H1 (cell line): ENCODE measurements at regions not wholly inside any gene's neighbourhood (a gene's known extent, or its start where the extent isn't known, plus 50 kb on each side); places are given as distances from the start of the nearest gene placed in this dataset.

Experiments
- CTCF ChIA-PET: fragments of 300-600 bp; sonication (Branson Sonifier 250); formaldehyde crosslinking; loops from one replicate; lab custom pipeline; 2021; ENCODE audit not compliant: partially characterized antibody; lab: Charles Lee
- POLR2A ChIA-PET: fragments of 300-600 bp; sonication (Branson Sonifier 250); formaldehyde crosslinking; loops from one replicate; lab custom pipeline; 2021; ENCODE audit warnings: inconsistent platforms; ENCODE audit not compliant: partially characterized antibody; lab: Charles Lee
- DNase-seq, 2 experiments: peaks; one replicate each; pipeline versions ENCODE4 v3.0.0 to v3.0.0-alpha.2; 2010 to 2022; ENCODE audit warnings: low spot score in 2 of 2, low read depth in 1 of 2, mixed read lengths in 1 of 2
- FAIRE-seq: peaks from 2 replicates; lab custom pipeline; 2011; peaks lifted over from hg19 to GRCh38; lab: Jason Lieb, UNC
- H2AFZ ChIP-seq: 2 replicates; pipeline ENCODE4 v1.8.1; 2012; ENCODE audit warnings: low read length, inconsistent platforms
- H2AK5ac ChIP-seq: 2 replicates; pipeline ENCODE4 v1.6.1; 2013; ENCODE audit warnings: low read depth, low read length
- H2BK120ac ChIP-seq: replicated peaks from 2 replicates; pipeline ENCODE3; 2013; ENCODE audit warnings: low read depth, low read length, inconsistent platforms
- H2BK12ac ChIP-seq: 2 replicates; pipeline ENCODE4 v1.6.1; 2013; ENCODE audit warnings: low read depth, low read length
- H2BK15ac ChIP-seq: 2 replicates; pipeline ENCODE4 v1.6.1; 2013; ENCODE audit warnings: low read length
- H2BK20ac ChIP-seq: 2 replicates; pipeline ENCODE4 v1.6.1; 2013; ENCODE audit warnings: low read length
- H2BK5ac ChIP-seq: 2 replicates; pipeline ENCODE4 v1.6.1; 2013; ENCODE audit warnings: low read depth, low read length
- H3K14ac ChIP-seq: 2 replicates; pipeline ENCODE4 v1.6.1; 2013; ENCODE audit warnings: inconsistent platforms; ENCODE audit not compliant: insufficient read length
- H3K18ac ChIP-seq: 2 replicates; pipeline ENCODE4 v1.6.1; 2013; ENCODE audit warnings: low read length; ENCODE audit errors: extremely low read depth
- H3K23ac ChIP-seq: 2 replicates; pipeline ENCODE4 v1.6.1; 2013; ENCODE audit warnings: inconsistent platforms; ENCODE audit not compliant: insufficient read length
- H3K23me2 ChIP-seq: 2 replicates; pipeline ENCODE4 v1.6.1; 2013; ENCODE audit warnings: low read depth, low read length
- H3K27ac ChIP-seq: 2 replicates; pipeline ENCODE4 v1.6.1; 2011; ENCODE audit warnings: low read depth, low read length, inconsistent platforms
- H3K27me3 ChIP-seq, 4 experiments: replicated peaks in 1 of 4; 1 replicate in 1 of 4; 2 replicates in 3 of 4; pipeline versions ENCODE4 v1.6.1 to v1.8.1; 2011 to 2013; ENCODE audit warnings: low read length in 3 of 4, mild to moderate bottlenecking in 3 of 4, inconsistent platforms in 2 of 4, mixed read lengths in 2 of 4, moderate library complexity in 1 of 4; ENCODE audit not compliant: control insufficient read depth in 3 of 4, insufficient read depth in 3 of 4; ENCODE audit errors: extremely low read depth in 1 of 4
- H3K36me3 ChIP-seq, 4 experiments: 2 replicates each; pipeline versions ENCODE4 v1.6.1 to v1.8.1; 2011 to 2013; ENCODE audit warnings: mild to moderate bottlenecking in 4 of 4, low read length in 3 of 4, moderate library complexity in 2 of 4, control low read depth in 1 of 4, inconsistent platforms in 1 of 4; ENCODE audit not compliant: insufficient read depth in 4 of 4, control insufficient read depth in 2 of 4
- H3K4ac ChIP-seq: replicated peaks from 2 replicates; pipeline ENCODE3; 2013; ENCODE audit warnings: low read length, low read depth, mixed read lengths, inconsistent platforms; ENCODE audit not compliant: insufficient read length
- H3K4me1 ChIP-seq, 4 experiments: replicated peaks in 1 of 4; 1 replicate in 1 of 4; 2 replicates in 3 of 4; pipeline versions ENCODE4 v1.6.1 to v1.8.1; 2011 to 2013; ENCODE audit warnings: low read length in 3 of 4, inconsistent platforms in 2 of 4, mixed read lengths in 1 of 4; ENCODE audit not compliant: insufficient read depth in 4 of 4, control insufficient read depth in 3 of 4
- H3K4me2 ChIP-seq, 2 experiments: 2 replicates each; pipeline versions ENCODE4 v1.6.1 to v1.8.1; 2011 to 2013; ENCODE audit warnings: low read depth in 2 of 2, low read length in 2 of 2, control low read depth in 1 of 2, inconsistent platforms in 1 of 2, mild to moderate bottlenecking in 1 of 2; ENCODE audit not compliant: insufficient read depth in 1 of 2
- H3K4me3 ChIP-seq, 4 experiments: fragments of 200-600, 300-600 bp in 1 of 4; sonication (generic), shearing (Covaris generic), sonication (Bioruptor Twin) in 1 of 4; 2 replicates each; pipeline versions ENCODE4 v1.5.1 to v1.8.1; 2011 to 2016; ENCODE audit warnings: low read length in 4 of 4, low read depth in 3 of 4, control low read depth in 2 of 4, inconsistent platforms in 2 of 4, mild to moderate bottlenecking in 2 of 4, mixed read lengths in 1 of 4, moderate library complexity in 1 of 4; ENCODE audit not compliant: insufficient read depth in 2 of 4; ENCODE audit errors: extremely low read depth in 1 of 4
- H3K56ac ChIP-seq: replicated peaks from 2 replicates; pipeline ENCODE3; 2013; ENCODE audit warnings: low read depth, mild to moderate bottlenecking, mixed read lengths, low read length, inconsistent platforms; ENCODE audit not compliant: insufficient read length
- H3K79me1 ChIP-seq: 2 replicates; pipeline ENCODE4 v1.6.1; 2013; ENCODE audit warnings: low read depth, low read length, control low read depth
- H3K79me2 ChIP-seq, 2 experiments: 2 replicates each; pipeline versions ENCODE4 v1.6.1 to v1.8.1; 2012 to 2013; ENCODE audit warnings: low read length in 2 of 2, mild to moderate bottlenecking in 2 of 2, inconsistent platforms in 1 of 2; ENCODE audit not compliant: insufficient read depth in 2 of 2, control insufficient read depth in 1 of 2
- H3K9ac ChIP-seq, 4 experiments: replicated peaks in 1 of 4; 1 replicate in 1 of 4; 2 replicates in 3 of 4; pipeline versions ENCODE4 v1.6.1 to v1.8.1; 2011 to 2013; ENCODE audit warnings: low read depth in 3 of 4, low read length in 3 of 4, control low read depth in 2 of 4, mild to moderate bottlenecking in 2 of 4, moderate library complexity in 2 of 4, inconsistent platforms in 1 of 4; ENCODE audit errors: extremely low read depth in 1 of 4
- H3K9me3 ChIP-seq, 2 experiments: 2 replicates each; pipeline versions ENCODE4 v1.6.1 to v1.8.1; 2012 to 2013; ENCODE audit warnings: mild to moderate bottlenecking in 2 of 2, moderate library complexity in 2 of 2, control low read depth in 1 of 2, inconsistent platforms in 1 of 2, low read depth in 1 of 2, low read length in 1 of 2, mixed read lengths in 1 of 2; ENCODE audit not compliant: insufficient read depth in 2 of 2
- H4K20me1 ChIP-seq, 2 experiments: replicated peaks in 1 of 2; 2 replicates each; pipeline versions ENCODE3 to v1.8.1; 2011 to 2013; ENCODE audit warnings: inconsistent platforms in 2 of 2, low read length in 2 of 2, mild to moderate bottlenecking in 1 of 2; ENCODE audit not compliant: insufficient read depth in 2 of 2, control insufficient read depth in 1 of 2
- H4K5ac ChIP-seq: 2 replicates; pipeline ENCODE4 v1.6.1; 2013; ENCODE audit warnings: low read length, low read depth, mixed read lengths, inconsistent platforms; ENCODE audit not compliant: insufficient read length
- H4K8ac ChIP-seq: 2 replicates; pipeline ENCODE4 v1.8.0; 2013; ENCODE audit warnings: mild to moderate bottlenecking, moderate library complexity, low read length, inconsistent platforms; ENCODE audit not compliant: insufficient read depth; ENCODE audit errors: extremely low read depth
- H4K91ac ChIP-seq: replicated peaks from 2 replicates; pipeline ENCODE3; 2013; ENCODE audit warnings: low read length, mixed read lengths, inconsistent platforms; ENCODE audit not compliant: insufficient read length
- JUND ChIP-seq: IDR thresholded peaks from 2 replicates; pipeline ENCODE4 v1.6.1; 2011; ENCODE audit warnings: mild to moderate bottlenecking, improper control_type of control experiment, low read length
- SIN3A ChIP-seq, 2 experiments: IDR thresholded peaks in 1 of 2; conservative IDR thresholded peaks in 1 of 2; 2 replicates each; pipeline ENCODE4 v1.6.1; 2011 to 2012; ENCODE audit warnings: low read length in 2 of 2, improper control_type of control experiment in 1 of 2, low read depth in 1 of 2, mild to moderate bottlenecking in 1 of 2
- WGBS, 2 experiments: shearing (Covaris generic) in 1 of 2; methylation state at CpG; one replicate each; pipeline versions ENCODE4 v1.1.6 to v1.1.7; 2013 to 2015; ENCODE audit warnings: low lambda C conversion rate in 2 of 2, mixed read lengths in 2 of 2, inconsistent platforms in 1 of 2, low coverage in 1 of 2, missing lambda C conversion rate in 1 of 2; ENCODE audit not compliant: insufficient replicate concordance in 2 of 2, insufficient coverage in 1 of 2, insufficient read length in 1 of 2; ENCODE audit errors: extremely low coverage in 1 of 2, missing lambda C conversion rate in 1 of 2; 5-methylcytosine and 5-hydroxymethylcytosine counted together

- Histone ChIP-seq H3K4me1 (0 out of 7 replicates have a peak, but pooled peaks cover 0 to 3% (median 0%) of the 10 kb centered on the region in 4 experiments), H2BK15ac (no peak overlapping the region), H2BK5ac (peak overlapping the region; percentile 6; the same call in 1 of the 2 replicates), H4K5ac (no peak overlapping the region), H2AFZ (peak overlapping the region; percentile 7), H3K56ac (no peak overlapping the region), H2BK12ac (no peak overlapping the region; the same call in 1 of the 2 replicates), H2BK120ac (no peak overlapping the region), H3K9me3 (no peaks in the 10 kb centered on the region), H3K23ac (no peak overlapping the region), H3K4me2 (no peak overlapping the region), H4K20me1 (no peaks in the 10 kb centered on the region), H2BK20ac (no peak overlapping the region; the same call in 1 of the 2 replicates), H3K79me2 (no peaks in the 10 kb centered on the region), H4K91ac (no peak overlapping the region), H3K9ac (no peak overlapping the region), H3K36me3 (no peaks in the 10 kb centered on the region), H2AK5ac (no peak overlapping the region), H4K8ac (no peak overlapping the region), H3K79me1 (no peaks in the 10 kb centered on the region), H3K23me2 (no peaks in the 10 kb centered on the region; the same call in 1 of the 2 replicates), H3K4me3 (no peak overlapping the region; a peak in 1 of 8 replicates), H3K14ac (no peak overlapping the region), H3K18ac (no peak overlapping the region), H3K27ac (no peak overlapping the region), H3K4ac (no peak overlapping the region), H3K27me3 (no peaks in the 10 kb centered on the region)
- WGBS, 2 experiments, result 73% methylated on average over 6 of the region's 6 CpGs; no CpG with 5 or more reads in 1 of the 2 experiments
- ChIA-PET CTCF (interaction anchor here (0.9 kb wide), 1 partner anchor 472 kb away, joined by 3 read pairs; no protein-coding TSS in a partner anchor), POLR2A (no interaction called here)
- TF ChIP-seq SIN3A (conservative IDR thresholded peaks at IDR 0.05 in 1 of 2, IDR thresholded peaks at IDR 0.05 in 1 of 2; ENCODE audit: low read depth in 1 of 2, low read length in 2 of 2) (no peak), JUND (peak; percentile 82)
- DNase-seq (no peak), FAIRE-seq (no peak)
Observed at GRCh38 chr1:244322791-244323521, 128.8 kb downstream of the ADSS2 start.
